ENCODE measurements at regions not wholly inside any gene's neighbourhood (a gene's known extent, or its start where the extent isn't known, plus 50 kb on each side); places are given as distances from the start of the nearest gene placed in this dataset.

- no peak for DNase-seq (ENCODE audit: low read depth, low spot score)
Measured at GRCh38 chr2:181832015-181832414, 59.5 kb upstream of the ITPRID2 start.

GRCh38 chr2:181836583-181836982 is 54.9 kb upstream of the ITPRID2 start:
- no peak for DNase-seq (ENCODE audit: low read depth, low spot score)

GRCh38 chr2:181837563-181837962 is 54.0 kb upstream of the ITPRID2 start:
- no peak for DNase-seq (ENCODE audit: low read depth, low spot score)

GRCh38 chr2:181839811-181840210 is 51.7 kb upstream of the ITPRID2 start:
- no peak for DNase-seq (ENCODE audit: low read depth, low spot score)

GRCh38 chr2:181841079-181841478 is 50.5 kb upstream of the ITPRID2 start:
- DNase-seq (ENCODE audit: low read depth, low spot score): no peak

Measured in iPS DF 19.7 (cell line).